Nephron progenitor cell (in vitro differentiated cells): ENCODE measurements at regions not wholly inside any gene's neighbourhood (a gene's known extent, or its start where the extent isn't known, plus 50 kb on each side); places are given as distances from the start of the nearest gene placed in this dataset.

ENCODE experiments used
- DNase-seq: peaks from one replicate; pipeline ENCODE4 v3.0.0; 2021
- H3K27ac Mint-ChIP-seq: 2 replicates; pipeline ENCODE4 v1.8.0; 2021; ENCODE audit warnings: mild to moderate bottlenecking, moderate library complexity, mixed read lengths
- H3K27me3 Mint-ChIP-seq: 2 replicates; pipeline ENCODE4 v1.8.0; 2021; ENCODE audit warnings: mild to moderate bottlenecking, low read depth, mixed read lengths; ENCODE audit not compliant: poor library complexity
- H3K36me3 Mint-ChIP-seq: 2 replicates; pipeline ENCODE4 v1.8.0; 2021; ENCODE audit warnings: low read depth, mixed read lengths
- H3K4me1 Mint-ChIP-seq: 2 replicates; pipeline ENCODE4 v1.8.0; 2021; ENCODE audit warnings: mixed read lengths
- H3K4me3 Mint-ChIP-seq: 2 replicates; pipeline ENCODE4 v1.8.0; 2021; ENCODE audit warnings: mild to moderate bottlenecking, moderate library complexity, mixed read lengths
- H3K9me3 Mint-ChIP-seq: 2 replicates; pipeline ENCODE4 v1.8.0; 2021; ENCODE audit warnings: mild to moderate bottlenecking, moderate library complexity, mixed read lengths
- TF ChIP-seq, protein P1 (sequence below): fragments of 200-600 bp; sonication (generic); IDR thresholded peaks from 2 replicates; pipeline ENCODE4 v1.5.0; 2021; ENCODE audit warnings: antibody characterized with exemption

DNA sequence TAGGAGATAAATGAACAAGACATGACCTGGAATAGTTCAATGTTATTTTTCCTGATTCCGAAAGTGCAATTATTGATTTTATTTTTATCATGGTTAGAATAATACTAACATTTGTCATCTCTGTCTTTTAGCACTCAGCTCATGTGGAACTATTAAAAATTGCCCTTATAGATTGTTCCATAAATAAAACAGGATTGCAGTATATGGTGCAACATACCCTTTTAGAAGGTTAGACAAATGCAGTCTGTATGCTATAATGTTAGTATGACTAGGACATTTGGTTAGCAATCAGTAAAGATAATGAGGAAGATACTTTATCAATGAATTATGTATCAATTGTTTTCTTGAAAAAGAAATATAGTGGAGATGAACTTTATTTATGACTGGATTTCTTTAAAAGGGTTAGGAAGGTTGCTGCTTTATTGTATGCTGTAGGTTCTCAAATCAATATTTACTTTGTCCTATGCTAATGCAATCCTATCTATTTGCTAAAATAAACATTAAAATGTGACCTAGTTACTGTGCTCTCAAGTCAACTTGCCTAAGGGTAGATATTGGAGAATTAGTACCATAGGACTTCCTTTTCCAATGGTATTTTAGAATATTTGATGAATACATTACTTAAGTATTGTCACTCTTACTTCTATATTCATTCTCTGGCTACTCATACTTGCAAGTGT lies 348.9 kb upstream of the ISL1 start:
- TF ChIP-seq, protein P1, sequence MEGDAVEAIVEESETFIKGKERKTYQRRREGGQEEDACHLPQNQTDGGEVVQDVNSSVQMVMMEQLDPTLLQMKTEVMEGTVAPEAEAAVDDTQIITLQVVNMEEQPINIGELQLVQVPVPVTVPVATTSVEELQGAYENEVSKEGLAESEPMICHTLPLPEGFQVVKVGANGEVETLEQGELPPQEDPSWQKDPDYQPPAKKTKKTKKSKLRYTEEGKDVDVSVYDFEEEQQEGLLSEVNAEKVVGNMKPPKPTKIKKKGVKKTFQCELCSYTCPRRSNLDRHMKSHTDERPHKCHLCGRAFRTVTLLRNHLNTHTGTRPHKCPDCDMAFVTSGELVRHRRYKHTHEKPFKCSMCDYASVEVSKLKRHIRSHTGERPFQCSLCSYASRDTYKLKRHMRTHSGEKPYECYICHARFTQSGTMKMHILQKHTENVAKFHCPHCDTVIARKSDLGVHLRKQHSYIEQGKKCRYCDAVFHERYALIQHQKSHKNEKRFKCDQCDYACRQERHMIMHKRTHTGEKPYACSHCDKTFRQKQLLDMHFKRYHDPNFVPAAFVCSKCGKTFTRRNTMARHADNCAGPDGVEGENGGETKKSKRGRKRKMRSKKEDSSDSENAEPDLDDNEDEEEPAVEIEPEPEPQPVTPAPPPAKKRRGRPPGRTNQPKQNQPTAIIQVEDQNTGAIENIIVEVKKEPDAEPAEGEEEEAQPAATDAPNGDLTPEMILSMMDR: no peak
- no peak for DNase-seq
- Mint-ChIP-seq H3K9me3 (no peaks in the 10 kb centered on the region), H3K4me3 (no peak overlapping the region), H3K36me3 (no peaks in the 10 kb centered on the region), H3K27me3 (no peaks in the 10 kb centered on the region), H3K27ac (no peak overlapping the region), H3K4me1 (peaks cover 3% of the 10 kb centered on the region)

DNA sequence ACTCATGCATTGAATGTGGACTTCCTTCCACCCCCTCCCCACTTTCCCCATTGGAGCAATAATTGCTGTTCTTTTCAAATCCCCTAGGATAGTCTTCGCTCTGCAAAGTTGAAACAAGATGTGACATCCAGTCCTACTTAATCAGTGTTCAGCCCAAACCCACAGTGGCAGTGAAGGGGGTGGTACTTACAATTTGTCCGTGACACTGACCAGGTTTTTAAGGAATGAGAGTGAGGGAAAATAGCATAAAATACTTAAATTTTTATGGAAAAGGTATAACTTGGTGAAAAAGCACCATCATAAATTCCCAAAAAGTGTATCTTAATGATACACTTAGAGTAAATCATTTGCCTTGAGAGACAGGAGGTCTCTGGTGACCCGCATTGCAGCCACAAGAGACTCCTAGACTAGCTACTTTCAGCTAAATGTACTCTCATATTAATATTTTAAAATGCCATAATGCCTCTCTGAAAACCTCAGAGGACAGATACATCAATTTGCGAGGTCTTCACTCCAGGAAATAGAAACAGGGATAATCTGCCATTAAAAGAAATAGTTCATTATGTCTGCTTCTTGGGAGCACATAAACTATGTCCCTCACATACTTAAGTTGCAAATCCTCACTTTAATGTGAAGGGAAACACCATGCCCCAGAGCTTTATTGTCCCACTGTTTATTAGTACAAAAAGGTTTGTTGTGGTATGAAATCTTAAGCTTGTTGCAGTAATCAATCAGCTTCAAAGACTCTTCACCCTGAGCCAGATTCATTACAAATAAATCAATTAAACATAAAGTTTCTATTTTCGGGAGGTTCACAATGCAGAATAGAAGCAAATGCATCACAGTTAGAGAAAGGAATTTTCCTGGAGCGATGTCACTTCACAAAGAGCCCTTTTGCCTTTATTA lies 343.6 kb upstream of the ISL1 start:
- no peaks in the 10 kb centered on the region for H3K27me3 Mint-ChIP-seq
- no peaks in the 10 kb centered on the region for H3K9me3 Mint-ChIP-seq
- no peak for DNase-seq
- H3K36me3 Mint-ChIP-seq: no peaks in the 10 kb centered on the region
- TF ChIP-seq, protein P1: no peak
- peaks cover 22% of the 10 kb centered on the region for H3K4me1 Mint-ChIP-seq
- H3K4me3 Mint-ChIP-seq: no peak overlapping the region
- no peak overlapping the region for H3K27ac Mint-ChIP-seq

DNA sequence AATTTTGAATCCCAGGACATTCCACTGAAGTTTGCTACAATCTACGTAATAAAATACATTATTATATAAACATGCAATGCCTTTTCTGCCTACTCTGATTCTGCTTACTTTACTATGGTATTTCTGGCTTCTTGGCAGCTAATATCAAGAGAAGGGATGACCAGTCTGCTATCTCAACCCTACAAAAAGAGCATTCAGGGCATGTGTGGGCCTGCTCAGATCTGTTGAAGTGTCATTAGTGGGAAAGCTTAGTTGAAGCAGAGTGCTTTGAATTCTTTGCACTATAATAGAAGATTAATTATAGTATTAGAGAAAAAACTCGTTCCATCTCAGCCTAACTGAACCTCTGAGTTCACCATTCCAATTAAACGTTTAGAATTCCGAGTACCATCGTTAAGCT lies 339.5 kb upstream of the ISL1 start:
- H3K4me1 Mint-ChIP-seq: peaks cover 30% of the 10 kb centered on the region
- TF ChIP-seq, protein P1: no peak
- H3K4me3 Mint-ChIP-seq: no peak overlapping the region
- H3K27me3 Mint-ChIP-seq: no peaks in the 10 kb centered on the region
- H3K36me3 Mint-ChIP-seq: no peaks in the 10 kb centered on the region
- H3K9me3 Mint-ChIP-seq: no peaks in the 10 kb centered on the region
- H3K27ac Mint-ChIP-seq: no peak overlapping the region
- no peak for DNase-seq

DNA sequence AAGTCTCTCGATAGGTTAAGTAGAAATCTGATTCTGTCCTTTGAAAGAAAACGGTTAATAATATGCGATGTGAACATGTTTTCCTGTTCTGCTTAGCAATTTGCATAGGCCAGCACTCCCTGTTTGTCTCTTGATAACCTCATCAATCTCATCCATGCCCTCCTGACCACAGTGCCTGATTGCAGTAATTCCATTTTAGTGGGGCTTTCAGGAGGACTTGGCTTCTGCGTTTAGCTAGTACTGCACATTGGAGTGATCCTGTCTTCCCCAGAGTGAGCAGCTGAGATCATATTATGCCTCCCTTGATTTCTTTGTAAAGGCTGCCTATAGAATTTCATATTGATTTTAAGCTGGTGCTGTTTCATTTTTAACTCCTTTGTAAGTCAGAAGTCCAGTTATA lies 335.9 kb upstream of the ISL1 start:
- H3K4me1 Mint-ChIP-seq: peaks cover 9% of the 10 kb centered on the region
- TF ChIP-seq, protein P1: no peak
- DNase-seq: no peak
- no peaks in the 10 kb centered on the region for H3K36me3 Mint-ChIP-seq
- no peaks in the 10 kb centered on the region for H3K27me3 Mint-ChIP-seq
- no peak overlapping the region for H3K4me3 Mint-ChIP-seq
- no peak overlapping the region for H3K27ac Mint-ChIP-seq
- H3K9me3 Mint-ChIP-seq: no peaks in the 10 kb centered on the region

DNA sequence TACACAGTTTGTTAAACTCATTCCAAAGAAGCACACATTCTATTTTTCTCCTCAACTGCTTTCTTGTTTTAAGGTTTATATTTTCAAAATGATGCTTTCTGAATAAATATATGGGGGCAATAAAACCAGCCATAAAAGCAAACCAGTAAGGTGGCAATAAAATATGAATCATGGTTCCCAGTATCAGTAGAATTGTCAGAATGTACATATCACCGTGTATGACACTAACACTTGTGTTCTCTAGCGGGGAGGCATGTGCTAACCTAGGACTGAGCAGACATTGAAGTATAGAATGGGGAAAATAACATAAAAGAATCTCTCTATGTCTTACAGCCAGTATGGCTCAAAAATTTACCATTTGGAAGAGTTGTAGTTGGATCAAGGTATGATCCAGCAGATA lies 329.9 kb upstream of the ISL1 start:
- TF ChIP-seq, protein P1: no peak
- no peak for DNase-seq
- Mint-ChIP-seq H3K4me1 (no peaks in the 10 kb centered on the region), H3K4me3 (no peak overlapping the region), H3K36me3 (no peaks in the 10 kb centered on the region), H3K27ac (no peak overlapping the region), H3K27me3 (peaks cover 3% of the 10 kb centered on the region), H3K9me3 (no peaks in the 10 kb centered on the region)
